Stomach (tissue), 8 donors: ENCODE measurements at regions not wholly inside any gene's neighbourhood (a gene's known extent, or its start where the extent isn't known, plus 50 kb on each side); places are given as distances from the start of the nearest gene placed in this dataset.

Experiments used
- DNase-seq, 2 donors: peaks; one replicate each; pipeline versions ENCODE4 v3.0.0 to v3.0.0-alpha.2; 2013 to 2019
- H3K27ac ChIP-seq, 5 donors: fragments of 200-600 bp in 4 of 5; sonication (generic) in 4 of 5; one replicate each; pipeline ENCODE4 v1.5.1; 2013 to 2019; ENCODE audit warnings: mild to moderate bottlenecking in 1 of 5, moderate library complexity in 1 of 5
- H3K27me3 ChIP-seq, 3 donors: fragments of 200-600 bp; sonication (generic); one replicate each; pipeline ENCODE4 v1.5.1; 2017 to 2019; ENCODE audit warnings: mixed run types in 1 of 3
- H3K36me3 ChIP-seq, 4 donors: fragments of 200-600 bp; sonication (generic); 1 replicate in 3 of 4; 2 replicates in 1 of 4; pipeline ENCODE4 v1.5.1; 2016 to 2019
- H3K4me1 ChIP-seq, 4 donors: fragments of 200-600 bp; sonication (generic); one replicate each; pipeline ENCODE4 v1.5.1; 2016 to 2019
- H3K4me3 ChIP-seq, 4 donors: fragments of 200-600 bp; sonication (generic) in 3 of 4; one replicate each; pipeline ENCODE4 v1.5.1; 2016 to 2019; ENCODE audit warnings: mild to moderate bottlenecking in 1 of 4
- H3K9me3 ChIP-seq, 4 donors: fragments of 200-600 bp; sonication (generic); one replicate each; pipeline ENCODE4 v1.5.1; 2016 to 2019
- EP300 ChIP-seq: sonication (generic); formaldehyde crosslinking; IDR thresholded peaks from one replicate; pipeline ENCODE4 v1.6.1; 2017; ENCODE audit warnings: antibody characterized with exemption
- POLR2A ChIP-seq, 4 donors: fragments of 450-650 bp; IDR thresholded peaks; one replicate each; pipeline ENCODE4 v1.6.1; 2016; ENCODE audit warnings: antibody characterized with exemption in 4 of 4, control low read depth in 2 of 4, mild to moderate bottlenecking in 1 of 4, moderate library complexity in 1 of 4
- POLR2AphosphoS5 ChIP-seq, 3 donors: sonication (generic); formaldehyde crosslinking; IDR thresholded peaks; one replicate each; pipeline ENCODE4 v1.6.1; 2016; ENCODE audit warnings: antibody characterized with exemption in 3 of 3
- WGBS, 5 donors: extraction: QIAGEN DNeasy Blood & Tissue Kit in 3 of 5; methylation state at CpG; one replicate each; pipeline versions ENCODE4 v1.1.5 to v1.1.7; 2013 to 2018; 5-methylcytosine and 5-hydroxymethylcytosine counted together
- intact Hi-C: fragments of 100-400 bp; cut with DNase I; formaldehyde crosslinking; loops from one replicate; pipeline ENCODE4 v1.15.1; 2023; ENCODE audit warnings: low total_unique reads
- TF ChIP-seq, protein P1 (sequence below), 7 experiments: fragments of 450-650 bp in 4 of 7; fragments of 200-600 bp in 3 of 7; sonication (generic) in 3 of 7; IDR thresholded peaks; one replicate each; pipeline ENCODE4 v1.5.1; 2016 to 2019; ENCODE audit warnings: antibody characterized with exemption in 7 of 7, control low read depth in 2 of 7, mild to moderate bottlenecking in 1 of 7
- donor health status: healthy with polysubstance abuse.
- donor health status: Bipolar disorder and iron deficiency.
- donor health status: healthy.

DNA sequence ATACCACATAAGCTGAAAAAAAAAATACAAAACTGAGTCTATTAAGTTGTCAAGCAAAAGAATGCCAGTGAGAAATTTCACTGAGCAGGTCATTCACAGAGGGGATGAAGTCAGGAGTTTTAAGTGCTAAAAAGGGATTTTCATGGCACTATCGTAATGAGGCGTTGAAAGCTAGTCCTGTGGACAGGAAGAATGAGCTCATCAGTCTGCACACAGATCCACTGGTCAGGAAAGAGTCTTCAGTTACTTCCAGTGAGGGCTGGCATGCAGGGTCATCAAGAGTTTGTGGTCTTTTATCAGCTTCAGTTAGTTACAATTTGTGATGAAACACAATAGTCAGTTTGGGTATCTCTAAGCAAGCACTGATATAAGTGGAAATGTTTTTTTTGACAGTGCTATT lies 88.1 kb upstream of the WSCD2 start:
- intact Hi-C loops = no loop called here
- Histone ChIP-seq H3K36me3 (no peaks in the 10 kb centered on the region), H3K4me3 (no peak overlapping the region), H3K4me1 (no peaks in the 10 kb centered on the region), H3K27ac (no peak overlapping the region), H3K9me3 (no peaks in the 10 kb centered on the region), H3K27me3 (peaks cover 0 to 4% (median 3%) of the 10 kb centered on the region in 3 donors)
- WGBS, 5 donors = 55 to 69% (median 58%) methylated on average over 2 of the region's 2 CpGs
- TF ChIP-seq EP300 (no peak), POLR2AphosphoS5 (IDR thresholded peaks at IDR 0.05) (no peak), POLR2A (IDR thresholded peaks at IDR 0.05) (no peak)
- TF ChIP-seq, protein P1, sequence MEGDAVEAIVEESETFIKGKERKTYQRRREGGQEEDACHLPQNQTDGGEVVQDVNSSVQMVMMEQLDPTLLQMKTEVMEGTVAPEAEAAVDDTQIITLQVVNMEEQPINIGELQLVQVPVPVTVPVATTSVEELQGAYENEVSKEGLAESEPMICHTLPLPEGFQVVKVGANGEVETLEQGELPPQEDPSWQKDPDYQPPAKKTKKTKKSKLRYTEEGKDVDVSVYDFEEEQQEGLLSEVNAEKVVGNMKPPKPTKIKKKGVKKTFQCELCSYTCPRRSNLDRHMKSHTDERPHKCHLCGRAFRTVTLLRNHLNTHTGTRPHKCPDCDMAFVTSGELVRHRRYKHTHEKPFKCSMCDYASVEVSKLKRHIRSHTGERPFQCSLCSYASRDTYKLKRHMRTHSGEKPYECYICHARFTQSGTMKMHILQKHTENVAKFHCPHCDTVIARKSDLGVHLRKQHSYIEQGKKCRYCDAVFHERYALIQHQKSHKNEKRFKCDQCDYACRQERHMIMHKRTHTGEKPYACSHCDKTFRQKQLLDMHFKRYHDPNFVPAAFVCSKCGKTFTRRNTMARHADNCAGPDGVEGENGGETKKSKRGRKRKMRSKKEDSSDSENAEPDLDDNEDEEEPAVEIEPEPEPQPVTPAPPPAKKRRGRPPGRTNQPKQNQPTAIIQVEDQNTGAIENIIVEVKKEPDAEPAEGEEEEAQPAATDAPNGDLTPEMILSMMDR (IDR thresholded peaks at IDR 0.05) = no peak
- DNase-seq = no peak

DNA sequence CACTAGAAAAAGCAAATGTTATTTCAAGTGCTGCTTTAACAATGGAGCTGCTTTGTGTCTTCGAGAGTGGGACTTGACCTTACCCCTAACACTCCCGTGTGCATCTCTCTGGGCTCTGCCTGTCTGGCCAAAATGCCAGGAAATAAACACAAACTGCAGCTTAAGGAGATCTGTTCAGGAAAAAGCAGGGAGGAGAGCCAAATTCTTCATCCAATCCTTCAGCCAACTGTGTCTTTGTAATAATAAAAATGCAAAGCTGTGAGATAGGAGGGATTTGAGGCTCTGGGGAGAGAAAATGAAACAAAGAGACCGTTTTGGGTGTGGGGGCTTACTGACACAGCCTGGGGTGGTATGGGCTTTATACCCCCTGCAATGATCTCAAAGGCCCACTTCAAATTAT lies 85.8 kb upstream of the WSCD2 start:
- Histone ChIP-seq H3K27ac (no peak overlapping the region), H3K4me3 (no peak overlapping the region), H3K4me1 (peaks cover 0 to 10% (median 4%) of the 10 kb centered on the region in 4 donors), H3K9me3 (no peaks in the 10 kb centered on the region), H3K36me3 (no peaks in the 10 kb centered on the region), H3K27me3 (peaks cover 0 to 7% (median 4%) of the 10 kb centered on the region in 3 donors)
- WGBS, 5 donors = 15 to 23% (median 19%) methylated on average over 3 of the region's 3 CpGs
- intact Hi-C loops = no loop called here
- DNase-seq = no peak
- TF ChIP-seq, protein P1 (IDR thresholded peaks at IDR 0.05) = no peak
- no peak for TF ChIP-seq POLR2AphosphoS5 (IDR thresholded peaks at IDR 0.05)
- TF ChIP-seq POLR2A (IDR thresholded peaks at IDR 0.05) = no peak
- TF ChIP-seq EP300 = no peak

DNA sequence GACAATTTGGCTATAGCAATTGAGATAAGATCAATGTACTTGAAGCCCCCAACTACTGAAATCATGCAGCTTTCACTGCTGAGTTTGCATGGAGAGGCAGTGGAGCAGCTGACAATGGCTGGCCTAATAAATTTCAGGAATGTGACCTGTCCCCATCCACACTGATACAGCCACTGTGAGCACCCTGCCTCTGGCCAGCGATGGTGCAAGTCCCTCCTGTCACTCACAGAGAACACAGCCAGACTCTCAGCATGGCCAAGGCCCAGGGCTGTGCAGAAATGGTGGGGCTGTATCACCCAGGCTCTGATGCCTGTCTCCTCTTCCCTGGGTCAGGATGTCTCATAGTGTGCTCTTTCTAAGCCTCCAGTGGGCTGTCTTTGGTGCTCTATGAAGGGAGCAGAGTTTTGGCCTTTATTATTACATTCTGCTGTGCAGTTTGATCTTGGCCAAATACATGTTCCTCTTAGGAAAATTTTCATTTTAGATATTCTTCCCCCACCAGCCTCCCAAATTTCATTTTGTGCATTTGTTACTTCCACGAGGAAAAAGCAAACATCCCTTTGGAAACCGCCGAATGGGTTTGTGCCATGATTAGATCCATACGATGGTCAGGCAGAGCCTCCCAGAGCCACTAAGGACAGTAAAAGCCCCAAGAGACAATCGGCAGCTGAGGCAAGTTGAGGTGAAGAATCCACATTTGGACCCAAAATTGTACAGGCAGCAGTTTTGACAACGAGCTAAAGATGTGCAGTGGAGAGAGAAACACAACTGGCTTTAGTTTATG lies 85.1 kb upstream of the WSCD2 start:
- TF ChIP-seq, protein P1 (IDR thresholded peaks at IDR 0.05) = no peak
- TF ChIP-seq POLR2A (IDR thresholded peaks at IDR 0.05) (no peak), POLR2AphosphoS5 (IDR thresholded peaks at IDR 0.05) (no peak)
- WGBS, 5 donors = 72 to 76% (median 74%) methylated on average over 7 of the region's 7 CpGs
- Histone ChIP-seq H3K4me1 (peaks cover 0 to 10% (median 4%) of the 10 kb centered on the region in 4 donors), H3K36me3 (no peaks in the 10 kb centered on the region), H3K27ac (no peak overlapping the region), H3K4me3 (no peak overlapping the region), H3K9me3 (no peaks in the 10 kb centered on the region), H3K27me3 (peaks cover 0 to 7% (median 4%) of the 10 kb centered on the region in 3 donors)
- intact Hi-C loops = no loop called here
- no peak for DNase-seq

DNA sequence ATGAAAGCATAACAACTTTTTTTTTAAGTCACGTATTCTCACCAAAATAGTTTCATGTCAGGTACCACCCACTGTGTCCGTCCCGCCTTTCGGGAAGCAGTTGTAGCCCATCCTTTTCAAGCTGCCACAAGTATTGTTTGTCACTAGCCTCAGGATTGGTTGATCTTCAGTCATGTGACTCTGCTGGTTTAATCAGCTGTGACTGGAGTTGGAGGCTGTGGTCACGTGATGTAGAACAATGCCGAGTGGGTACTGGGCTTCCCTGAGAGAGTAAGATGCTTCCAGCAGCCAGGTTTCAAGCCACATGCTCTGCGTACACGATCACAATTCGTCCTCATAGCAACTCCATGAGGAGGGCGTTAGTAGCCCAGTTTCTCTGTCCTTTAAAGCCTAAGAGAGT lies 83.0 kb upstream of the WSCD2 start:
- intact Hi-C loops = no loop called here
- TF ChIP-seq EP300 (no peak), POLR2A (IDR thresholded peaks at IDR 0.05) (no peak), POLR2AphosphoS5 (IDR thresholded peaks at IDR 0.05) (no peak)
- TF ChIP-seq, protein P1 (IDR thresholded peaks at IDR 0.05) = no peak
- WGBS, 5 donors = 81 to 86% (median 84%) methylated on average over 10 of the region's 10 CpGs

More for the DNA sequence above, 83.0 kb upstream of the WSCD2 start:
- Histone ChIP-seq H3K27me3 (peaks cover 0 to 7% (median 4%) of the 10 kb centered on the region in 3 donors), H3K27ac (no peak overlapping the region), H3K4me3 (no peak overlapping the region), H3K4me1 (peaks cover 0 to 10% (median 4%) of the 10 kb centered on the region in 4 donors), H3K36me3 (no peaks in the 10 kb centered on the region), H3K9me3 (no peaks in the 10 kb centered on the region)
- no peak for DNase-seq
